ENCODE measurements at regions not wholly inside any gene's neighbourhood (a gene's known extent, or its start where the extent isn't known, plus 50 kb on each side); places are given as distances from the start of the nearest gene placed in this dataset.
"Not testable (repeated sequence)": the region's sequence is repeated elsewhere in the genome, so short reads cannot be mapped to it uniquely, and the experiment has no call there.

GRCh38 chr10:36464291-36464690, 661.1 kb upstream of the ANKRD30A start:
- Histone ChIP-seq H3K27ac (ENCODE audit: low read length) (no peak overlapping the region), H3K4me1 (ENCODE audit: control insufficient read depth, insufficient read depth, low read length) (no peaks in the 10 kb centered on the region), H3K27me3 (ENCODE audit: control insufficient read depth, insufficient read depth, low read length) (no peaks in the 10 kb centered on the region), H3K4me3 (ENCODE audit: low read length) (no peak overlapping the region), H3K36me3 (ENCODE audit: control insufficient read depth, insufficient read depth, low read length) (no peaks in the 10 kb centered on the region), H3K9me3 (ENCODE audit: control insufficient read depth, insufficient read depth, low read length) (no peaks in the 10 kb centered on the region)
- WGBS (ENCODE audit: insufficient coverage, insufficient read length), result no CpG with 5 or more reads among the region's 1 CpG
- DNase-seq (ENCODE audit: low read depth, low spot score), result no peak

GRCh38 chr10:36463390-36463789, 662.0 kb upstream of the ANKRD30A start:
- H3K9me3 ChIP-seq (ENCODE audit: control insufficient read depth, insufficient read depth, low read length), result no peaks in the 10 kb centered on the region
- H3K27ac ChIP-seq (ENCODE audit: low read length), result no peak overlapping the region
- H3K4me1 ChIP-seq (ENCODE audit: control insufficient read depth, insufficient read depth, low read length), result no peaks in the 10 kb centered on the region
- H3K4me3 ChIP-seq (ENCODE audit: low read length), result no peak overlapping the region
- H3K36me3 ChIP-seq (ENCODE audit: control insufficient read depth, insufficient read depth, low read length), result no peaks in the 10 kb centered on the region
- H3K27me3 ChIP-seq (ENCODE audit: control insufficient read depth, insufficient read depth, low read length), result no peaks in the 10 kb centered on the region
- DNase-seq (ENCODE audit: low read depth, low spot score), result no peak
- no CpG with 5 or more reads among the region's 2 CpGs for WGBS (ENCODE audit: insufficient coverage, insufficient read length)

GRCh38 chr10:36462194-36462593, 663.2 kb upstream of the ANKRD30A start:
- Histone ChIP-seq H3K27ac (ENCODE audit: low read length) (no peak overlapping the region), H3K27me3 (ENCODE audit: control insufficient read depth, insufficient read depth, low read length) (no peaks in the 10 kb centered on the region), H3K36me3 (ENCODE audit: control insufficient read depth, insufficient read depth, low read length) (no peaks in the 10 kb centered on the region), H3K4me3 (ENCODE audit: low read length) (no peak overlapping the region), H3K4me1 (ENCODE audit: control insufficient read depth, insufficient read depth, low read length) (no peaks in the 10 kb centered on the region), H3K9me3 (ENCODE audit: control insufficient read depth, insufficient read depth, low read length) (no peaks in the 10 kb centered on the region; the same call in 1 of the 2 replicates)
- DNase-seq (ENCODE audit: low read depth, low spot score), result no peak
- WGBS (ENCODE audit: insufficient coverage, insufficient read length), result no CpG with 5 or more reads among the region's 1 CpG

- DNase-seq (ENCODE audit: low read depth, low spot score); H3K4me3 ChIP-seq (ENCODE audit: low read length); H3K27ac ChIP-seq (ENCODE audit: low read length); H3K27me3 ChIP-seq (ENCODE audit: control insufficient read depth, insufficient read depth, low read length); H3K4me1 ChIP-seq (ENCODE audit: control insufficient read depth, insufficient read depth, low read length); H3K9me3 ChIP-seq (ENCODE audit: control insufficient read depth, insufficient read depth, low read length); H3K36me3 ChIP-seq (ENCODE audit: control insufficient read depth, insufficient read depth, low read length): not testable (repeated sequence)
Observed at GRCh38 chr10:36458437-36458836, 667.0 kb upstream of the ANKRD30A start.

- H3K9me3 ChIP-seq (ENCODE audit: control insufficient read depth, insufficient read depth, low read length), result no peaks in the 10 kb centered on the region; the same call in 1 of the 2 replicates
- no CpG with 5 or more reads among the region's 1 CpG for WGBS (ENCODE audit: insufficient coverage, insufficient read length)
- no peaks in the 10 kb centered on the region for H3K4me1 ChIP-seq (ENCODE audit: control insufficient read depth, insufficient read depth, low read length)
- H3K4me3 ChIP-seq (ENCODE audit: low read length), result no peak overlapping the region
- H3K27ac ChIP-seq (ENCODE audit: low read length), result no peak overlapping the region
- no peaks in the 10 kb centered on the region for H3K27me3 ChIP-seq (ENCODE audit: control insufficient read depth, insufficient read depth, low read length)
- no peak for DNase-seq (ENCODE audit: low read depth, low spot score)
- no peaks in the 10 kb centered on the region for H3K36me3 ChIP-seq (ENCODE audit: control insufficient read depth, insufficient read depth, low read length)
Observed at GRCh38 chr10:36457751-36458150, 667.6 kb upstream of the ANKRD30A start.

GRCh38 chr10:36455526-36456133, 669.8 kb upstream of the ANKRD30A start:
- Histone ChIP-seq H3K4me1 (ENCODE audit: control insufficient read depth, insufficient read depth, low read length) (no peaks in the 10 kb centered on the region), H3K4me3 (ENCODE audit: low read length) (no peak overlapping the region), H3K36me3 (ENCODE audit: control insufficient read depth, insufficient read depth, low read length) (no peaks in the 10 kb centered on the region), H3K27me3 (ENCODE audit: control insufficient read depth, insufficient read depth, low read length) (no peaks in the 10 kb centered on the region), H3K9me3 (ENCODE audit: control insufficient read depth, insufficient read depth, low read length) (no peaks in the 10 kb centered on the region; the same call in 1 of the 2 replicates), H3K27ac (ENCODE audit: low read length) (no peak overlapping the region)
- WGBS (ENCODE audit: insufficient coverage, insufficient read length), result no CpG with 5 or more reads among the region's 3 CpGs
- no peak for DNase-seq (ENCODE audit: low read depth, low spot score)

- no CpG with 5 or more reads among the region's 4 CpGs for WGBS (ENCODE audit: insufficient coverage, insufficient read length)
- Histone ChIP-seq H3K27ac (ENCODE audit: low read length) (no peak overlapping the region), H3K4me3 (ENCODE audit: low read length) (no peak overlapping the region), H3K9me3 (ENCODE audit: control insufficient read depth, insufficient read depth, low read length) (no peaks in the 10 kb centered on the region), H3K36me3 (ENCODE audit: control insufficient read depth, insufficient read depth, low read length) (no peaks in the 10 kb centered on the region), H3K27me3 (ENCODE audit: control insufficient read depth, insufficient read depth, low read length) (no peaks in the 10 kb centered on the region), H3K4me1 (ENCODE audit: control insufficient read depth, insufficient read depth, low read length) (peaks cover 3% of the 10 kb centered on the region; the same call in 1 of the 2 replicates)
- DNase-seq (ENCODE audit: low read depth, low spot score), result no peak
Observed at GRCh38 chr10:36452851-36453250, 672.5 kb upstream of the ANKRD30A start.

GRCh38 chr10:36451391-36451970, 673.9 kb upstream of the ANKRD30A start:
- H3K9me3 ChIP-seq (ENCODE audit: control insufficient read depth, insufficient read depth, low read length), result no peaks in the 10 kb centered on the region
- DNase-seq (ENCODE audit: low read depth, low spot score), result no peak
- no peaks in the 10 kb centered on the region for H3K27me3 ChIP-seq (ENCODE audit: control insufficient read depth, insufficient read depth, low read length)
- H3K27ac ChIP-seq (ENCODE audit: low read length), result no peak overlapping the region
- no CpG with 5 or more reads among the region's 8 CpGs for WGBS (ENCODE audit: insufficient coverage, insufficient read length)
- H3K4me3 ChIP-seq (ENCODE audit: low read length), result no peak overlapping the region
- H3K4me1 ChIP-seq (ENCODE audit: control insufficient read depth, insufficient read depth, low read length), result peaks cover 3% of the 10 kb centered on the region; the same call in 1 of the 2 replicates
- H3K36me3 ChIP-seq (ENCODE audit: control insufficient read depth, insufficient read depth, low read length), result no peaks in the 10 kb centered on the region

GRCh38 chr10:36450380-36450779, 675.0 kb upstream of the ANKRD30A start:
- no CpG with 5 or more reads among the region's 8 CpGs for WGBS (ENCODE audit: insufficient coverage, insufficient read length)
- no peak overlapping the region for H3K4me3 ChIP-seq (ENCODE audit: low read length)
- DNase-seq (ENCODE audit: low read depth, low spot score), result no peak
- no peaks in the 10 kb centered on the region for H3K9me3 ChIP-seq (ENCODE audit: control insufficient read depth, insufficient read depth, low read length)
- H3K36me3 ChIP-seq (ENCODE audit: control insufficient read depth, insufficient read depth, low read length), result no peaks in the 10 kb centered on the region
- no peaks in the 10 kb centered on the region for H3K27me3 ChIP-seq (ENCODE audit: control insufficient read depth, insufficient read depth, low read length)
- peaks cover 3% of the 10 kb centered on the region; the same call in 1 of the 2 replicates for H3K4me1 ChIP-seq (ENCODE audit: control insufficient read depth, insufficient read depth, low read length)
- H3K27ac ChIP-seq (ENCODE audit: low read length), result no peak overlapping the region

- Histone ChIP-seq H3K9me3 (ENCODE audit: control insufficient read depth, insufficient read depth, low read length) (no peaks in the 10 kb centered on the region), H3K27ac (ENCODE audit: low read length) (no peak overlapping the region), H3K4me1 (ENCODE audit: control insufficient read depth, insufficient read depth, low read length) (peaks cover 3% of the 10 kb centered on the region; the same call in 1 of the 2 replicates), H3K36me3 (ENCODE audit: control insufficient read depth, insufficient read depth, low read length) (no peaks in the 10 kb centered on the region), H3K27me3 (ENCODE audit: control insufficient read depth, insufficient read depth, low read length) (no peaks in the 10 kb centered on the region), H3K4me3 (ENCODE audit: low read length) (no peak overlapping the region)
- peak; percentile 48 for DNase-seq (ENCODE audit: low read depth, low spot score)
- WGBS (ENCODE audit: insufficient coverage, insufficient read length), result 100% methylated on average over 1 of the region's 11 CpGs
Observed at GRCh38 chr10:36448760-36449691, 676.4 kb upstream of the ANKRD30A start.

All from iPS DF 6.9 (cell line).